Hematopoietic multipotent progenitor cell treated with erythropoietin and hydrocortisone succinate and interleukin-3 and kit ligand, for 6 days (in vitro differentiated cells): ENCODE measurements at regions not wholly inside any gene's neighbourhood (a gene's known extent, or its start where the extent isn't known, plus 50 kb on each side); places are given as distances from the start of the nearest gene placed in this dataset.
"Not testable (repeated sequence)": the region's sequence is repeated elsewhere in the genome, so short reads cannot be mapped to it uniquely, and the experiment has no call there.

Experiments
- DNase-seq: peaks from one replicate; pipeline ENCODE4 v3.0.0-alpha.2; 2015

- DNase-seq, result no peak
Observed at GRCh38 chr3:162584986-162585385, 1088.4 kb downstream of the OTOL1 start.

- DNase-seq, result no peak
Observed at GRCh38 chr3:162586591-162586990, 1090.0 kb downstream of the OTOL1 start.

- DNase-seq, result no peak
Observed at GRCh38 chr3:162597226-162597625, 1100.6 kb downstream of the OTOL1 start.

- not testable (repeated sequence) for DNase-seq
Observed at GRCh38 chr3:162598500-162598899, 1101.9 kb downstream of the OTOL1 start.

- DNase-seq, result not testable (repeated sequence)
Observed at GRCh38 chr3:162599742-162600141, 1103.1 kb downstream of the OTOL1 start.

- no peak for DNase-seq
Observed at GRCh38 chr3:162601101-162601670, 1104.6 kb downstream of the OTOL1 start.

- no peak for DNase-seq
Observed at GRCh38 chr3:162602619-162603018, 1106.0 kb downstream of the OTOL1 start.

GRCh38 chr3:162605651-162606204 is 1109.1 kb downstream of the OTOL1 start:
- DNase-seq, result no peak

GRCh38 chr3:162610261-162610660 is 1113.7 kb downstream of the OTOL1 start:
- no peak for DNase-seq

- no peak for DNase-seq
Observed at GRCh38 chr3:162612991-162613390, 1116.4 kb downstream of the OTOL1 start.

GRCh38 chr3:162626172-162626571 is 1129.6 kb downstream of the OTOL1 start:
- DNase-seq, result no peak

- DNase-seq, result no peak
Observed at GRCh38 chr3:162628531-162628930, 1131.9 kb downstream of the OTOL1 start.

GRCh38 chr3:162629372-162629771 is 1132.8 kb downstream of the OTOL1 start:
- no peak for DNase-seq

- DNase-seq, result no peak
Observed at GRCh38 chr3:162632672-162633071, 1136.1 kb downstream of the OTOL1 start.

- not testable (repeated sequence) for DNase-seq
Observed at GRCh38 chr3:162640208-162640607, 1143.6 kb downstream of the OTOL1 start.

GRCh38 chr3:162641317-162641716 is 1144.7 kb downstream of the OTOL1 start:
- no peak for DNase-seq

GRCh38 chr3:162641907-162642306 is 1145.3 kb downstream of the OTOL1 start:
- no peak for DNase-seq

GRCh38 chr3:162643245-162643644 is 1146.6 kb downstream of the OTOL1 start:
- no peak for DNase-seq

GRCh38 chr3:162647321-162647720 is 1150.7 kb downstream of the OTOL1 start:
- no peak for DNase-seq

- DNase-seq, result no peak
Observed at GRCh38 chr3:162658003-162658402, 1161.4 kb downstream of the OTOL1 start.

GRCh38 chr3:162665684-162666391 is 1169.2 kb downstream of the OTOL1 start:
- DNase-seq, result no peak

- DNase-seq, result no peak
Observed at GRCh38 chr3:162666835-162667234, 1170.2 kb downstream of the OTOL1 start.

GRCh38 chr3:162670181-162670580 is 1173.6 kb downstream of the OTOL1 start:
- no peak for DNase-seq

- DNase-seq, result no peak
Observed at GRCh38 chr3:162677475-162677874, 1180.9 kb downstream of the OTOL1 start.

GRCh38 chr3:162678941-162679340 is 1182.3 kb downstream of the OTOL1 start:
- no peak for DNase-seq
